ENCODE measurements at regions not wholly inside any gene's neighbourhood (a gene's known extent, or its start where the extent isn't known, plus 50 kb on each side); places are given as distances from the start of the nearest gene placed in this dataset.

GRCh38 chr17:69908626-69909368 is 166.2 kb upstream of the KCNJ16 start:
- DNase-seq, result no peak

- DNase-seq, result no peak
These were observed 165.6 kb upstream of the KCNJ16 start for GRCh38 chr17:69909389-69909788.

GRCh38 chr17:69912805-69913204 is 162.2 kb upstream of the KCNJ16 start:
- no peak for DNase-seq

- no peak for DNase-seq
These were observed 161.8 kb upstream of the KCNJ16 start for GRCh38 chr17:69913216-69913615.

GRCh38 chr17:69913616-69914015 is 161.4 kb upstream of the KCNJ16 start:
- no peak for DNase-seq

GRCh38 chr17:69914520-69914919 is 160.5 kb upstream of the KCNJ16 start:
- no peak for DNase-seq

- no peak for DNase-seq
These were observed 158.3 kb upstream of the KCNJ16 start for GRCh38 chr17:69916761-69917160.

- DNase-seq, result no peak
These were observed 156.9 kb upstream of the KCNJ16 start for GRCh38 chr17:69918164-69918563.

- no peak for DNase-seq
These were observed 155.2 kb upstream of the KCNJ16 start for GRCh38 chr17:69919789-69920188.

- DNase-seq, result no peak
These were observed 154.0 kb upstream of the KCNJ16 start for GRCh38 chr17:69921046-69921445.

GRCh38 chr17:69928611-69929010 is 146.4 kb upstream of the KCNJ16 start:
- no peak for DNase-seq

- no peak for DNase-seq
These were observed 138.0 kb upstream of the KCNJ16 start for GRCh38 chr17:69936996-69937395.

- no peak for DNase-seq
These were observed 132.0 kb upstream of the KCNJ16 start for GRCh38 chr17:69943058-69943457.

GRCh38 chr17:69944406-69944805 is 130.6 kb upstream of the KCNJ16 start:
- DNase-seq, result no peak

GRCh38 chr17:69945698-69946185 is 129.3 kb upstream of the KCNJ16 start:
- DNase-seq, result no peak

- DNase-seq, result no peak
These were observed 127.8 kb upstream of the KCNJ16 start for GRCh38 chr17:69947027-69947759.

- DNase-seq, result no peak
These were observed 126.6 kb upstream of the KCNJ16 start for GRCh38 chr17:69948406-69948805.

- DNase-seq, result no peak
These were observed 125.5 kb upstream of the KCNJ16 start for GRCh38 chr17:69949496-69949895.

- DNase-seq, result no peak
These were observed 124.9 kb upstream of the KCNJ16 start for GRCh38 chr17:69949973-69950695.

GRCh38 chr17:69950701-69951418 is 124.2 kb upstream of the KCNJ16 start:
- no peak for DNase-seq

GRCh38 chr17:69954241-69954925 is 120.6 kb upstream of the KCNJ16 start:
- DNase-seq, result no peak

GRCh38 chr17:69958063-69958462 is 117.0 kb upstream of the KCNJ16 start:
- no peak for DNase-seq

Measured in NCI-H345 (cell line).